DLD1 (cell line): ENCODE measurements at regions not wholly inside any gene's neighbourhood (a gene's known extent, or its start where the extent isn't known, plus 50 kb on each side); places are given as distances from the start of the nearest gene placed in this dataset.

Experiments used
- in situ Hi-C: cut with HindIII; loops from 2 replicates; pipeline ENCODE4 v1.10.0; 2017; ENCODE audit warnings: low sequenced_read_pairs

GRCh38 chr5:15447209-15447608, 52.8 kb upstream of the FBXL7 start:
- in situ Hi-C loops: no loop called here

- in situ Hi-C loops: no loop called here
Observed at GRCh38 chr5:15446552-15446951, 53.4 kb upstream of the FBXL7 start.

- in situ Hi-C loops: no loop called here
Observed at GRCh38 chr5:15442193-15442570, 57.8 kb upstream of the FBXL7 start.

- in situ Hi-C loops: no loop called here
Observed at GRCh38 chr5:15441433-15442192, 58.4 kb upstream of the FBXL7 start.

GRCh38 chr5:15440434-15440833, 59.5 kb upstream of the FBXL7 start:
- in situ Hi-C loops: no loop called here

GRCh38 chr5:15439801-15440200, 60.2 kb upstream of the FBXL7 start:
- in situ Hi-C loops: no loop called here

- in situ Hi-C loops: no loop called here
Observed at GRCh38 chr5:15433709-15434108, 66.3 kb upstream of the FBXL7 start.

GRCh38 chr5:15431923-15432322, 68.1 kb upstream of the FBXL7 start:
- in situ Hi-C loops: no loop called here

GRCh38 chr5:15425766-15426165, 74.2 kb upstream of the FBXL7 start:
- in situ Hi-C loops: no loop called here

GRCh38 chr5:15424769-15425168, 75.2 kb upstream of the FBXL7 start:
- in situ Hi-C loops: no loop called here

- in situ Hi-C loops: no loop called here
Observed at GRCh38 chr5:15421921-15422412, 78.0 kb upstream of the FBXL7 start.

GRCh38 chr5:15421381-15421780, 78.6 kb upstream of the FBXL7 start:
- in situ Hi-C loops: no loop called here

- in situ Hi-C loops: no loop called here
Observed at GRCh38 chr5:15420201-15420600, 79.8 kb upstream of the FBXL7 start.

GRCh38 chr5:15417156-15417555, 82.8 kb upstream of the FBXL7 start:
- in situ Hi-C loops: no loop called here

- in situ Hi-C loops: no loop called here
Observed at GRCh38 chr5:15406478-15406877, 93.5 kb upstream of the FBXL7 start.

- in situ Hi-C loops: no loop called here
Observed at GRCh38 chr5:15393146-15393545, 106.8 kb upstream of the FBXL7 start.

GRCh38 chr5:15391704-15392397, 108.1 kb upstream of the FBXL7 start:
- in situ Hi-C loops: no loop called here

- in situ Hi-C loops: no loop called here
Observed at GRCh38 chr5:15388866-15389265, 111.1 kb upstream of the FBXL7 start.

- in situ Hi-C loops: no loop called here
Observed at GRCh38 chr5:15387931-15388524, 112.0 kb upstream of the FBXL7 start.

GRCh38 chr5:15386122-15386521, 113.9 kb upstream of the FBXL7 start:
- in situ Hi-C loops: no loop called here

GRCh38 chr5:15385553-15385952, 114.4 kb upstream of the FBXL7 start:
- in situ Hi-C loops: no loop called here

- in situ Hi-C loops: no loop called here
Observed at GRCh38 chr5:15385037-15385436, 114.9 kb upstream of the FBXL7 start.
